Neuronal stem cell (in vitro differentiated cells): ENCODE measurements at regions not wholly inside any gene's neighbourhood (a gene's known extent, or its start where the extent isn't known, plus 50 kb on each side); places are given as distances from the start of the nearest gene placed in this dataset.

Experiments
- DNase-seq: peaks from one replicate; pipeline ENCODE4 v3.0.0-alpha.2; 2013; ENCODE audit warnings: low spot score
- H2AFZ ChIP-seq: one replicate; pipeline ENCODE4 v1.6.1; 2013; ENCODE audit warnings: mild to moderate bottlenecking, low read length, inconsistent platforms
- H2AK5ac ChIP-seq: 2 replicates; pipeline ENCODE4 v1.6.1; 2013; ENCODE audit warnings: low read depth, mild to moderate bottlenecking, inconsistent platforms, low read length, moderate library complexity, mixed read lengths
- H2BK120ac ChIP-seq: 2 replicates; pipeline ENCODE4 v1.6.1; 2013; ENCODE audit warnings: low read depth, mild to moderate bottlenecking, inconsistent platforms, low read length, moderate library complexity, mixed read lengths
- H2BK12ac ChIP-seq: one replicate; pipeline ENCODE4 v1.6.1; 2013; ENCODE audit warnings: low read length, inconsistent platforms
- H2BK15ac ChIP-seq: 2 replicates; pipeline ENCODE4 v1.6.1; 2013; ENCODE audit warnings: mild to moderate bottlenecking, low read length, inconsistent platforms, mixed read lengths
- H2BK5ac ChIP-seq: one replicate; pipeline ENCODE4 v1.6.1; 2013; ENCODE audit warnings: inconsistent platforms, mild to moderate bottlenecking, low read length, moderate library complexity
- H3K14ac ChIP-seq: one replicate; pipeline ENCODE4 v1.6.1; 2013; ENCODE audit warnings: low read length, inconsistent platforms
- H3K18ac ChIP-seq: 2 replicates; pipeline ENCODE4 v1.6.1; 2013; ENCODE audit warnings: low read length, inconsistent platforms
- H3K23ac ChIP-seq: 2 replicates; pipeline ENCODE4 v1.6.1; 2013; ENCODE audit warnings: low read depth, mild to moderate bottlenecking, mixed read lengths, low read length, inconsistent platforms; ENCODE audit not compliant: poor library complexity
- H3K27ac ChIP-seq: replicated peaks from 3 replicates; pipeline ENCODE4 v1.5.1; 2013; ENCODE audit warnings: low read length, inconsistent platforms
- H3K27me3 ChIP-seq, 3 experiments: 2 replicates each; pipeline ENCODE4 v1.6.1; 2013; ENCODE audit warnings: low read length in 3 of 3, mild to moderate bottlenecking in 2 of 3, inconsistent platforms in 1 of 3, low read depth in 1 of 3, mixed read lengths in 1 of 3, moderate library complexity in 1 of 3; ENCODE audit not compliant: control insufficient read depth in 3 of 3, insufficient read depth in 3 of 3
- H3K36me3 ChIP-seq, 2 donors: replicated peaks in 1 of 2; 2 replicates each; pipeline ENCODE4 v1.6.1; 2013; ENCODE audit warnings: low read length in 2 of 2; ENCODE audit not compliant: control insufficient read depth in 2 of 2, insufficient read depth in 2 of 2
- H3K4ac ChIP-seq: 2 replicates; pipeline ENCODE4 v1.6.1; 2013; ENCODE audit warnings: inconsistent platforms, mild to moderate bottlenecking, low read length, moderate library complexity
- H3K4me1 ChIP-seq, 2 donors: 1 replicate in 1 of 2; 2 replicates in 1 of 2; pipeline ENCODE4 v1.6.1; 2013; ENCODE audit warnings: low read length in 2 of 2, low read depth in 1 of 2; ENCODE audit not compliant: control insufficient read depth in 2 of 2, insufficient read depth in 1 of 2
- H3K4me2 ChIP-seq: one replicate; pipeline ENCODE4 v1.6.1; 2013; ENCODE audit warnings: mild to moderate bottlenecking, low read length, inconsistent platforms; ENCODE audit not compliant: insufficient read depth, poor library complexity, severe bottlenecking
- H3K4me3 ChIP-seq, 2 donors: 2 replicates each; pipeline ENCODE4 v1.5.1; 2013; ENCODE audit warnings: low read length in 2 of 2, mild to moderate bottlenecking in 2 of 2, inconsistent platforms in 1 of 2, moderate library complexity in 1 of 2
- H3K79me1 ChIP-seq: one replicate; pipeline ENCODE4 v1.6.1; 2013; ENCODE audit warnings: low read depth, mild to moderate bottlenecking, inconsistent platforms, low read length, moderate library complexity
- H3K9ac ChIP-seq: one replicate; pipeline ENCODE4 v1.6.1; 2013; ENCODE audit warnings: mild to moderate bottlenecking, low read depth, low read length, inconsistent platforms; ENCODE audit not compliant: poor library complexity
- H3K9me3 ChIP-seq, 2 donors: replicated peaks in 1 of 2; 2 replicates each; pipeline versions ENCODE3 to v1.6.1; 2013; ENCODE audit warnings: low read length in 2 of 2, mild to moderate bottlenecking in 2 of 2, inconsistent platforms in 1 of 2, low read depth in 1 of 2, mixed read lengths in 1 of 2, moderate library complexity in 1 of 2; ENCODE audit not compliant: control insufficient read depth in 2 of 2, insufficient read depth in 1 of 2
- H4K8ac ChIP-seq: one replicate; pipeline ENCODE4 v1.6.1; 2013; ENCODE audit warnings: low read depth, mild to moderate bottlenecking, inconsistent platforms, low read length, moderate library complexity
- H4K91ac ChIP-seq: one replicate; pipeline ENCODE4 v1.6.1; 2013; ENCODE audit warnings: low read length, low read depth, mild to moderate bottlenecking, inconsistent platforms; ENCODE audit not compliant: poor library complexity
- WGBS, 2 donors: extraction: QIAGEN DNeasy Blood & Tissue Kit; methylation state at CpG; one replicate each; pipeline ENCODE4 v1.1.7; 2013; ENCODE audit warnings: missing lambda C conversion rate in 2 of 2, mixed read lengths in 1 of 2; ENCODE audit not compliant: insufficient read length in 2 of 2, insufficient replicate concordance in 1 of 2; ENCODE audit errors: extremely low coverage in 2 of 2; 5-methylcytosine and 5-hydroxymethylcytosine counted together

DNA sequence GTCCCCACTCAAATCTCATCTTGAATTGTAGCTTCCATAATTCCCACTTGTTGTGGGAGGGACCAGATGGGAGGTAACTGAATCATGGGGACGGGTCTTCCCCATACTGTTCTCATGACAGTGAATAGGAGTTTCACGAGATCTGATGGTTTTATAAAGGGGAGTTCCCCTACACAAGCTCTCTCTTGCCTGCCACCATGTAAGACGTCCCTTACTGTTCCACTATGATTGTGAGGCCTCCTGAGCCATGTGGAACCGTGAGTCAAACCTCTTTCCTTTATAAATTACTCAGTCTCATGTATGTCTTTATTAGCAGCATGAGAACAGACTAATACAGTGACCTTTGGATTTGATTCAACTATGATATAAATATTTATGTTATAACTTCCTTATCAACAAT lies 78.0 kb downstream of the CYRIA start:
- H3K9me3 ChIP-seq, result no peaks in the 10 kb centered on the region
- no peak overlapping the region for H3K4me2 ChIP-seq
- no peak overlapping the region for H3K4ac ChIP-seq
- H3K18ac ChIP-seq, result no peak overlapping the region
- H4K91ac ChIP-seq, result no peak overlapping the region
- H3K14ac ChIP-seq, result no peak overlapping the region
- no peak overlapping the region for H3K4me3 ChIP-seq
- H2BK15ac ChIP-seq, result no peak overlapping the region
- no CpG with 5 or more reads among the region's 4 CpGs for WGBS, 2 donors
- H2BK5ac ChIP-seq, result no peak overlapping the region
- H2BK120ac ChIP-seq, result no peak overlapping the region
- H2AK5ac ChIP-seq, result no peak overlapping the region
- H3K36me3 ChIP-seq, result no peaks in the 10 kb centered on the region
- H3K4me1 ChIP-seq, result peaks cover 0 to 15% of the 10 kb centered on the region in 2 donors
- H3K27me3 ChIP-seq, result no peaks in the 10 kb centered on the region
- H2BK12ac ChIP-seq, result no peak overlapping the region
- H3K79me1 ChIP-seq, result no peaks in the 10 kb centered on the region
- H2AFZ ChIP-seq, result no peak overlapping the region
- H3K23ac ChIP-seq, result no peak overlapping the region
- H4K8ac ChIP-seq, result no peak overlapping the region
- H3K9ac ChIP-seq, result no peak overlapping the region
- H3K27ac ChIP-seq, result no peak overlapping the region
- no peak for DNase-seq

DNA sequence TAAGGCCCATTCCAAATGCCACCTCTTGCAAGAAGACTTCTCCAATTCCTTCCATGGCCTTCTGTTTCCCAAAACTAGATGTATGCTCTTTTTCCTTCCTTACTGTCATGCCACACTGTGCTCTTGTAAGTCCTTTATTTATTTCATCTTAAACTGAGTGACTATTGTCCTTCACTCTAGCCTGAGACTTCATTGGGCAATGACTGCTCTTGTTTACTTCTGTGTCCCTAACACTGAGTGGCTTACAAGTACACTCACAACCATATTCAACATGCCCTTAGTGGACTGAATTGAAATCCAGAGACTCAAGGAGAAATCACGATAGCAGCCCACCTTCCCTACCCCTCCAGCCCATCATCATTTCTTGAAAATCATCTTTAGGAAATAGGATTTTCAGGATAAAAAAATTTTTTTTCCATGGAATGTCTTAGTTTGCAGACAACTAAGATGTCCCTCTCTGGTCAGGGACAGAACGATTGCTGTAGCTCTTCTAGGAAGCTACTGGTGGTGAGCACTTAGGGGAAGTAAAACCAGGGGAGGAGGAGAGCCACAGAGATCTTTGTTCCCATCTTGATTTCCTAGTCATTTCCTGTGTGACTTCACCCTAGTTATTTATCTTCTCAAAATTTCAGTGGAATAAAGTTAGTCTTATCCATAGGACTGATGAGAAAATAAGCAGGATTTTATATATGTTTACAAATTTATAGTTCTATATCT lies 80.7 kb downstream of the CYRIA start:
- H3K14ac ChIP-seq, result no peak overlapping the region
- H3K18ac ChIP-seq, result no peak overlapping the region
- WGBS, 2 donors, result no CpG with 5 or more reads among the region's 2 CpGs
- no peaks in the 10 kb centered on the region for H3K36me3 ChIP-seq
- H2BK5ac ChIP-seq, result no peak overlapping the region
- H3K4me2 ChIP-seq, result no peak overlapping the region
- no peaks in the 10 kb centered on the region for H3K9me3 ChIP-seq
- no peak overlapping the region for H2AK5ac ChIP-seq
- H3K4me3 ChIP-seq, result no peak overlapping the region
- H2BK12ac ChIP-seq, result no peak overlapping the region
- H2BK120ac ChIP-seq, result no peak overlapping the region
- no peak overlapping the region for H4K8ac ChIP-seq
- H3K27ac ChIP-seq, result no peak overlapping the region
- no peak overlapping the region for H3K9ac ChIP-seq
- H4K91ac ChIP-seq, result no peak overlapping the region
- H3K23ac ChIP-seq, result no peak overlapping the region
- H2AFZ ChIP-seq, result no peak overlapping the region
- H3K4me1 ChIP-seq, result peaks cover 0 to 15% of the 10 kb centered on the region in 2 donors
- DNase-seq, result no peak
- no peak overlapping the region for H2BK15ac ChIP-seq
- H3K4ac ChIP-seq, result no peak overlapping the region
- H3K27me3 ChIP-seq, result no peaks in the 10 kb centered on the region
- no peaks in the 10 kb centered on the region for H3K79me1 ChIP-seq

DNA sequence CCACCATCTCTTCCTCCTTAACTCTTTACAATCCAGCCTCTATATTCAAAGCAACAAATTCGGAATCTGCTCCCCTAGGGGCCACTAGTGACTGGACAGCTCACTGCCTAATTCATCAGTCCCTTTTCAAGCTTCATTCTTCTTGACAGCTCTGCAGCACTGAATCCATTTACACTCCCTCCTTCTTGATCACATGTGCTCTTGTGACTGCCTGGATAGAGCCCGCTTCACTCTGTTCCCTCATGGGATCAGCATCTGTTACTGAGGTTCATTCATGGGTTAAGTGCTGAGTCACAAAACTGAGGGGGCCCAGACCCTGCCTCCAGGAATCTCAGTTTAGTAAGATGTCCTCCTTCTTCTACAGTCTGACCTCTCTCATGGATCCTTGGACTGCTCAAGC lies 81.5 kb downstream of the CYRIA start:
- Histone ChIP-seq H3K27me3 (no peaks in the 10 kb centered on the region), H2BK15ac (no peak overlapping the region), H3K14ac (no peak overlapping the region), H2AFZ (no peak overlapping the region), H3K4ac (no peak overlapping the region), H2BK120ac (no peak overlapping the region), H4K8ac (no peak overlapping the region), H2AK5ac (no peak overlapping the region), H2BK12ac (no peak overlapping the region), H3K27ac (no peak overlapping the region), H3K18ac (no peak overlapping the region), H3K23ac (no peak overlapping the region), H3K4me3 (no peak overlapping the region), H2BK5ac (no peak overlapping the region), H3K4me2 (no peak overlapping the region), H4K91ac (no peak overlapping the region), H3K79me1 (no peaks in the 10 kb centered on the region), H3K4me1 (peaks cover 0 to 14% of the 10 kb centered on the region in 2 donors), H3K9ac (no peak overlapping the region), H3K9me3 (no peaks in the 10 kb centered on the region), H3K36me3 (no peaks in the 10 kb centered on the region)
- no CpG with 5 or more reads among the region's 2 CpGs for WGBS, 2 donors
- DNase-seq, result no peak

DNA sequence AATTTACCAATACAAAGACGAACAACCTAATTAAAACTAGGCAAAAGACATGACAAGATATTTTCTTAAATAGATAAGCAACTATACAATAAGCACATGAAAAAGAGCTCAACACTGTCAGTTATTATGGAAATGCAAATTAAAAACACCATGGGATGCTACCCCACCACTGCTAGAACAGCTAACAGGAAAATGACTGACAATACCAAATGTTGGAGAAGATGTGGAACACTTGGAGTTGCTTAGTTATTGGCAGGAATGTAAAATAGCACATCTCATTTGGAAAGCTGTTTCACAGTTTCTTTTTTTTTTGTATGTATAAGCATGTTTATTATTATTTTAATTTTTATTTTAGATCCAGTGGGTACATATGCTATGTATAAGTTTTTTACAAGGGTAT lies 84.4 kb downstream of the CYRIA start:
- Histone ChIP-seq H3K9ac (no peak overlapping the region), H3K4me3 (no peak overlapping the region), H2AK5ac (no peak overlapping the region), H3K23ac (no peak overlapping the region), H3K4me1 (peaks cover 0 to 4% of the 10 kb centered on the region in 2 donors), H2BK12ac (no peak overlapping the region), H3K9me3 (no peaks in the 10 kb centered on the region), H3K4me2 (no peak overlapping the region), H4K91ac (no peak overlapping the region), H3K4ac (no peak overlapping the region), H2AFZ (no peak overlapping the region), H2BK120ac (no peak overlapping the region), H3K79me1 (no peaks in the 10 kb centered on the region), H2BK5ac (no peak overlapping the region), H3K27ac (no peak overlapping the region), H3K27me3 (no peaks in the 10 kb centered on the region), H3K18ac (no peak overlapping the region), H3K36me3 (no peaks in the 10 kb centered on the region), H2BK15ac (no peak overlapping the region), H4K8ac (no peak overlapping the region), H3K14ac (no peak overlapping the region)
- no CpG with 5 or more reads among the region's 1 CpG for WGBS, 2 donors
- no peak for DNase-seq
